ENCODE measurements at regions not wholly inside any gene's neighbourhood (a gene's known extent, or its start where the extent isn't known, plus 50 kb on each side); places are given as distances from the start of the nearest gene placed in this dataset.

DNA sequence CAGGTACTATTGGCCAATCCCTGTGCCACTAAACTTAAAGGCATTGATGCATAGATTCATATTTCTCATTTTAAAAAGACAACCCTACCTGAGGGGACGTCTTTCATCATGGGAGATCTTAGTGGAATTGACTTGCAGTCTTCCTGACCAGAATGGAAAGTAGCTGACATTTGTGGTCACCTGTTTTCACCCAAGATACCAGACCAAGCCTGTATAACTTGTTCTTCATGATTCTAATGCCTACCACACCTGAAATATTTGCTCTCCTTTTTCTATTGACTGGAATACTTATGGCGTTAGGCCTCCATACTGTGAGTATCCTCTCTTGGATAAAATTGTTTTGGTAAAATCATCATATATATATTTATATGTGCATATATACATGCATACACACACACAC is 54.7 kb upstream of the XCR1 start:
- TF ChIP-seq, protein P1, sequence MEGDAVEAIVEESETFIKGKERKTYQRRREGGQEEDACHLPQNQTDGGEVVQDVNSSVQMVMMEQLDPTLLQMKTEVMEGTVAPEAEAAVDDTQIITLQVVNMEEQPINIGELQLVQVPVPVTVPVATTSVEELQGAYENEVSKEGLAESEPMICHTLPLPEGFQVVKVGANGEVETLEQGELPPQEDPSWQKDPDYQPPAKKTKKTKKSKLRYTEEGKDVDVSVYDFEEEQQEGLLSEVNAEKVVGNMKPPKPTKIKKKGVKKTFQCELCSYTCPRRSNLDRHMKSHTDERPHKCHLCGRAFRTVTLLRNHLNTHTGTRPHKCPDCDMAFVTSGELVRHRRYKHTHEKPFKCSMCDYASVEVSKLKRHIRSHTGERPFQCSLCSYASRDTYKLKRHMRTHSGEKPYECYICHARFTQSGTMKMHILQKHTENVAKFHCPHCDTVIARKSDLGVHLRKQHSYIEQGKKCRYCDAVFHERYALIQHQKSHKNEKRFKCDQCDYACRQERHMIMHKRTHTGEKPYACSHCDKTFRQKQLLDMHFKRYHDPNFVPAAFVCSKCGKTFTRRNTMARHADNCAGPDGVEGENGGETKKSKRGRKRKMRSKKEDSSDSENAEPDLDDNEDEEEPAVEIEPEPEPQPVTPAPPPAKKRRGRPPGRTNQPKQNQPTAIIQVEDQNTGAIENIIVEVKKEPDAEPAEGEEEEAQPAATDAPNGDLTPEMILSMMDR (conservative IDR thresholded peaks at IDR 0.05): no peak
- TF ChIP-seq ZFX (IDR thresholded peaks at IDR 0.05): no peak
